SJSA1 (cell line): ENCODE measurements at regions not wholly inside any gene's neighbourhood (a gene's known extent, or its start where the extent isn't known, plus 50 kb on each side); places are given as distances from the start of the nearest gene placed in this dataset.
A peak's percentile ranks its signal among the peaks of the same experiment; 100 is the strongest.

Source experiments
- DNase-seq, 2 experiments: peaks; one replicate each; pipeline ENCODE4 v3.0.0-alpha.2; 2015 to 2020; ENCODE audit warnings: low spot score in 2 of 2, low read depth in 1 of 2
- H3K27ac ChIP-seq: fragments of 250-450 bp; sonication (Bioruptor Pico); 2 replicates; pipeline ENCODE4 v1.5.1; 2020; ENCODE audit warnings: mild to moderate bottlenecking, moderate library complexity
- H3K27me3 ChIP-seq: fragments of 250-450 bp; sonication (Bioruptor Pico); replicated peaks from 2 replicates; pipeline ENCODE4 v1.5.1; 2020; ENCODE audit warnings: mild to moderate bottlenecking, moderate library complexity
- H3K36me3 ChIP-seq: fragments of 250-450 bp; sonication (Bioruptor Pico); 2 replicates; pipeline ENCODE4 v1.5.1; 2020; ENCODE audit warnings: mild to moderate bottlenecking
- H3K4me1 ChIP-seq: fragments of 250-450 bp; sonication (Bioruptor Pico); replicated peaks from 2 replicates; pipeline ENCODE4 v1.6.1; 2021; ENCODE audit warnings: mild to moderate bottlenecking
- H3K4me3 ChIP-seq: fragments of 250-450 bp; sonication (Bioruptor Pico); 2 replicates; pipeline ENCODE4 v1.5.1; 2020; ENCODE audit warnings: mild to moderate bottlenecking
- H3K9me3 ChIP-seq: fragments of 250-450 bp; sonication (Bioruptor Pico); replicated peaks from 2 replicates; pipeline ENCODE4 v1.5.1; 2020; ENCODE audit warnings: mild to moderate bottlenecking

- peak in 1 of 2 experiments; percentile 24 for DNase-seq
- H3K4me3 ChIP-seq = no peak overlapping the region
- no peak overlapping the region for H3K27ac ChIP-seq
- H3K36me3 ChIP-seq = no peaks in the 10 kb centered on the region
- H3K9me3 ChIP-seq = no peaks in the 10 kb centered on the region
- H3K27me3 ChIP-seq = no peaks in the 10 kb centered on the region
- H3K4me1 ChIP-seq = peaks cover 34% of the 10 kb centered on the region
Measured at GRCh38 chr5:57777174-57777581, 294.6 kb upstream of the ACTBL2 start.

GRCh38 chr5:57776035-57776434 lies 293.4 kb upstream of the ACTBL2 start:
- H3K27me3 ChIP-seq = no peaks in the 10 kb centered on the region
- H3K27ac ChIP-seq = no peak overlapping the region
- H3K4me1 ChIP-seq = peaks cover 34% of the 10 kb centered on the region
- no peak for DNase-seq
- no peak overlapping the region for H3K4me3 ChIP-seq
- H3K9me3 ChIP-seq = no peaks in the 10 kb centered on the region
- H3K36me3 ChIP-seq = no peaks in the 10 kb centered on the region

GRCh38 chr5:57774439-57774838 lies 291.8 kb upstream of the ACTBL2 start:
- Histone ChIP-seq H3K4me3 (no peak overlapping the region), H3K4me1 (peaks cover 21% of the 10 kb centered on the region), H3K27ac (no peak overlapping the region), H3K27me3 (no peaks in the 10 kb centered on the region), H3K36me3 (no peaks in the 10 kb centered on the region), H3K9me3 (no peaks in the 10 kb centered on the region)
- DNase-seq = no peak

GRCh38 chr5:57772512-57772911 lies 289.9 kb upstream of the ACTBL2 start:
- Histone ChIP-seq H3K4me1 (peaks cover 6% of the 10 kb centered on the region), H3K4me3 (no peak overlapping the region), H3K9me3 (no peaks in the 10 kb centered on the region), H3K36me3 (no peaks in the 10 kb centered on the region), H3K27ac (no peak overlapping the region), H3K27me3 (no peaks in the 10 kb centered on the region)
- DNase-seq = no peak

GRCh38 chr5:57770039-57770438 lies 287.4 kb upstream of the ACTBL2 start:
- H3K36me3 ChIP-seq = no peaks in the 10 kb centered on the region
- H3K27ac ChIP-seq = no peak overlapping the region
- DNase-seq = no peak

GRCh38 chr5:57768745-57769144 lies 286.1 kb upstream of the ACTBL2 start:
- H3K9me3 ChIP-seq = no peaks in the 10 kb centered on the region
- H3K4me3 ChIP-seq = no peak overlapping the region
- no peaks in the 10 kb centered on the region for H3K36me3 ChIP-seq
- no peaks in the 10 kb centered on the region for H3K27me3 ChIP-seq
- DNase-seq = no peak
- no peaks in the 10 kb centered on the region for H3K4me1 ChIP-seq
- no peak overlapping the region for H3K27ac ChIP-seq

More at GRCh38 chr5:57770039-57770438, 287.4 kb upstream of the ACTBL2 start:
- Histone ChIP-seq H3K9me3 (no peaks in the 10 kb centered on the region), H3K27me3 (no peaks in the 10 kb centered on the region), H3K4me1 (no peaks in the 10 kb centered on the region), H3K4me3 (no peak overlapping the region)

GRCh38 chr5:57764479-57765089 lies 282.0 kb upstream of the ACTBL2 start:
- Histone ChIP-seq H3K27me3 (no peaks in the 10 kb centered on the region), H3K36me3 (no peaks in the 10 kb centered on the region), H3K4me3 (no peak overlapping the region), H3K27ac (no peak overlapping the region), H3K4me1 (no peaks in the 10 kb centered on the region), H3K9me3 (no peaks in the 10 kb centered on the region)
- DNase-seq = no peak

- Histone ChIP-seq H3K27ac (no peak overlapping the region), H3K4me1 (no peaks in the 10 kb centered on the region), H3K9me3 (no peaks in the 10 kb centered on the region), H3K27me3 (no peaks in the 10 kb centered on the region), H3K4me3 (no peak overlapping the region), H3K36me3 (no peaks in the 10 kb centered on the region)
- DNase-seq = no peak
Measured at GRCh38 chr5:57761513-57761912, 278.9 kb upstream of the ACTBL2 start.

GRCh38 chr5:57754616-57755015 lies 272.0 kb upstream of the ACTBL2 start:
- no peak for DNase-seq
- H3K4me3 ChIP-seq = no peak overlapping the region

GRCh38 chr5:57753446-57753845 lies 270.8 kb upstream of the ACTBL2 start:
- Histone ChIP-seq H3K36me3 (no peaks in the 10 kb centered on the region), H3K4me3 (no peak overlapping the region), H3K9me3 (no peaks in the 10 kb centered on the region), H3K27ac (no peak overlapping the region), H3K27me3 (no peaks in the 10 kb centered on the region), H3K4me1 (no peaks in the 10 kb centered on the region)
- DNase-seq = no peak

More at GRCh38 chr5:57754616-57755015, 272.0 kb upstream of the ACTBL2 start:
- H3K9me3 ChIP-seq = no peaks in the 10 kb centered on the region
- H3K27ac ChIP-seq = no peak overlapping the region
- no peaks in the 10 kb centered on the region for H3K4me1 ChIP-seq
- H3K27me3 ChIP-seq = no peaks in the 10 kb centered on the region
- no peaks in the 10 kb centered on the region for H3K36me3 ChIP-seq

GRCh38 chr5:57751710-57752109 lies 269.1 kb upstream of the ACTBL2 start:
- no peak for DNase-seq
- Histone ChIP-seq H3K27ac (no peak overlapping the region), H3K36me3 (no peaks in the 10 kb centered on the region), H3K9me3 (no peaks in the 10 kb centered on the region), H3K27me3 (no peaks in the 10 kb centered on the region), H3K4me1 (no peaks in the 10 kb centered on the region), H3K4me3 (no peak overlapping the region)

GRCh38 chr5:57750891-57751290 lies 268.3 kb upstream of the ACTBL2 start:
- DNase-seq = no peak
- no peaks in the 10 kb centered on the region for H3K9me3 ChIP-seq
- H3K4me1 ChIP-seq = peaks cover 5% of the 10 kb centered on the region
- H3K27ac ChIP-seq = no peak overlapping the region
- no peaks in the 10 kb centered on the region for H3K27me3 ChIP-seq
- no peak overlapping the region for H3K4me3 ChIP-seq
- no peaks in the 10 kb centered on the region for H3K36me3 ChIP-seq

- no peak overlapping the region for H3K27ac ChIP-seq
- no peak overlapping the region for H3K4me3 ChIP-seq
- no peaks in the 10 kb centered on the region for H3K9me3 ChIP-seq
- H3K27me3 ChIP-seq = no peaks in the 10 kb centered on the region
- DNase-seq = no peak
- H3K36me3 ChIP-seq = no peaks in the 10 kb centered on the region
- H3K4me1 ChIP-seq = peaks cover 10% of the 10 kb centered on the region
Measured at GRCh38 chr5:57750282-57750681, 267.7 kb upstream of the ACTBL2 start.

GRCh38 chr5:57749396-57749795 lies 266.8 kb upstream of the ACTBL2 start:
- H3K4me1 ChIP-seq = peaks cover 17% of the 10 kb centered on the region
- H3K9me3 ChIP-seq = no peaks in the 10 kb centered on the region
- no peaks in the 10 kb centered on the region for H3K36me3 ChIP-seq
- H3K27ac ChIP-seq = no peak overlapping the region
- no peak overlapping the region for H3K4me3 ChIP-seq
- no peak for DNase-seq
- no peaks in the 10 kb centered on the region for H3K27me3 ChIP-seq
